C4-2B (cell line): ENCODE measurements at regions not wholly inside any gene's neighbourhood (a gene's known extent, or its start where the extent isn't known, plus 50 kb on each side); places are given as distances from the start of the nearest gene placed in this dataset.
"Not testable (repeated sequence)": the region's sequence is repeated elsewhere in the genome, so short reads cannot be mapped to it uniquely, and the experiment has no call there.

Experiments
- H3K27ac ChIP-seq: fragments of 450-650 bp; 2 replicates; pipeline ENCODE4 v1.5.1; 2017
- ZFX ChIP-seq: fragments of 450-650 bp; IDR thresholded peaks from 2 replicates; pipeline ENCODE4 v1.6.1; 2017
- TF ChIP-seq, protein P1 (sequence below): fragments of 450-650 bp; conservative IDR thresholded peaks from 2 replicates; pipeline ENCODE4 v1.5.1; 2017; ENCODE audit warnings: mild to moderate bottlenecking

DNA sequence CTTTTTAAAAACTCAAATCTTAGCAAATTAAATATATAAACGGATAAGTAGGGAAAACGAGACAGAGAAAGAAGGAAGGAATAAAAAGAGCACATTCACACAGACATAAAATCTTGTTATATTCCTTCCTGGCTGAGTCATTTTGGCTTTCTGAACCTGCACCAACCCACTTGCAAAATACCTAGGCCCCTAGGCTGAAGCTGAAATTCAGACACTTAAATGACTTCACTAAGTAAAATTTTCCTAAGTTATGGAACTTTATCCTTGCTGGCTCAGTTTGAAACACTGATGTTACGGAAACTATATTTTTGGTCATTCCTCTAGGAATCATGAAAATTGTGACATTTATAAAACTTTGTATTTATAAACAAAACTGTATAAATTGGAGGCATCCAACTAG, 462.8 kb upstream of the NFIA start:
- TF ChIP-seq, protein P1, sequence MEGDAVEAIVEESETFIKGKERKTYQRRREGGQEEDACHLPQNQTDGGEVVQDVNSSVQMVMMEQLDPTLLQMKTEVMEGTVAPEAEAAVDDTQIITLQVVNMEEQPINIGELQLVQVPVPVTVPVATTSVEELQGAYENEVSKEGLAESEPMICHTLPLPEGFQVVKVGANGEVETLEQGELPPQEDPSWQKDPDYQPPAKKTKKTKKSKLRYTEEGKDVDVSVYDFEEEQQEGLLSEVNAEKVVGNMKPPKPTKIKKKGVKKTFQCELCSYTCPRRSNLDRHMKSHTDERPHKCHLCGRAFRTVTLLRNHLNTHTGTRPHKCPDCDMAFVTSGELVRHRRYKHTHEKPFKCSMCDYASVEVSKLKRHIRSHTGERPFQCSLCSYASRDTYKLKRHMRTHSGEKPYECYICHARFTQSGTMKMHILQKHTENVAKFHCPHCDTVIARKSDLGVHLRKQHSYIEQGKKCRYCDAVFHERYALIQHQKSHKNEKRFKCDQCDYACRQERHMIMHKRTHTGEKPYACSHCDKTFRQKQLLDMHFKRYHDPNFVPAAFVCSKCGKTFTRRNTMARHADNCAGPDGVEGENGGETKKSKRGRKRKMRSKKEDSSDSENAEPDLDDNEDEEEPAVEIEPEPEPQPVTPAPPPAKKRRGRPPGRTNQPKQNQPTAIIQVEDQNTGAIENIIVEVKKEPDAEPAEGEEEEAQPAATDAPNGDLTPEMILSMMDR = no peak
- no peak for TF ChIP-seq ZFX
- H3K27ac ChIP-seq = no peak overlapping the region

DNA sequence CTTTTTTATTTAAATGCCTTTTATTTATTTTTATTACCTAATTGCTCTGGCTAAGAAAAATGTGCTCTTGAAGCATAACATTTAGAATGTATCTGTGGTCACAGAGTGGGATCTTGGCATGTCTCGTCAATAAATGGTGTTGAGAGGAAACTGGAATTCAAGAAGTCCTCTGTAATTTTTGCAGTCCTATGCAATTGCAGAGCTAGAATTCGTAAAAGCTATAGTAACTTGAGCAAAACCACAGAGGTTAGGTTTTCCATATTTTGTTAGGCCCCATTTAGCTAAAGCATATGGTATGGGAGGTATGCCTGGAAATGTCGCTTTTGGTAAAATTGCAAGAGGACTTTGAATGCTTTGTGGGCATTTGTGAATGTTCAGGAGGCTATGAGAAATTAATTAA, 466.7 kb upstream of the NFIA start:
- no peak for TF ChIP-seq ZFX
- TF ChIP-seq, protein P1 = no peak

DNA sequence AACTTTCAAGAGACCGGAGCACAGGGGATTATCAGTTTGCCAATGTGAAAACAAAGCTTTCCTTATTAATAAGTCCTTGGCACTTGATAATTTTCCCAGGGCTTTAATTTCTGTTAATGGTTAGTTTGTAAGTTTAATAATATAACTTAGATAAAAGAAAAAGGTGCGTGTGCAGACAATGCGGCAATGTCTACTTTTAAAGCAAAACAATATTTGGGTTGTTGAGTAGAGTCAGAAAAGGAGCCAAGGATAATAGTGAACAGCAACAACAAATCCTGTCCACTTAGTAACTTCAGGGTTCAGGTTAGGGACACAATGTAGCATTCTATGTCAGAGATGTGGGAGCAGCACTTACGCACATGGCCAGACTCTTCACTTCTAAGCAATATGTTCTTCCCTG, 469.6 kb upstream of the NFIA start:
- TF ChIP-seq, protein P1 = no peak
- TF ChIP-seq ZFX = no peak
- no peak overlapping the region for H3K27ac ChIP-seq

More for the DNA sequence above, 466.7 kb upstream of the NFIA start:
- no peak overlapping the region for H3K27ac ChIP-seq

DNA sequence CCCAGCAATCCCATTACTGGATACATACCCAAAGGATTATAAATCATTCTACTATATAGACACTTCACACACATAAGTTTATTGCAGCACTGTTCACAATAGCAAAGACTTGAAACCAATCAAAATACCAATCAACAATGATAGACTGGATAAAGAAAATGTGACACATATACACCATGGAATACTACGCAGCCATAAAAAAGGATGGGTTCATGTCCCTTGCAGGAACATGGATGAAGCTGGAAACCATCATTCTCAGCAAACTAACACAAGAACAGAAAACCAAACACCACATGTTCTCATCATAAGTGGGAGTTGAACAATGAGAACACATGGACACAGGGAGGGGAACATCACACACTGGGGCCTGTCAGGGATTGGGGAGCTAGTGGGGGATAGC, 475.4 kb upstream of the NFIA start:
- H3K27ac ChIP-seq = not testable (repeated sequence)

DNA sequence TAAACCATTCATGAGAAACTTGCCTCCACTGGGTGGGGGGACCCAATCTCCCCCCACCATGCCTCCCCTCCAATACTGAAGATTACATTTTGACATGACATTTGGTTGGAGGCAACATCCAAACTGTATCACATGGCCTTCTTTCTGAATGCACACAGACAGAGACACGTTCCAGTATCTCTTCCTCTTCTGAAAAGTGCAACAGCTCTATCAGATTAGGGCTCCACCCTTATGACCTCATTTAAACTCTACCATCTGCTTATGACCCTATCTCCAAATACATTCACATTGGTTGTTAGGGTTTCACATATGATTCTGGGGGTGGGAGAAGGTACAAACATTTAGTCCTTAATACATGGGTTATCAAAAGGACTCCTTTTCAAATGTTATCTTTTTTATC, 481.8 kb upstream of the NFIA start:
- no peak overlapping the region for H3K27ac ChIP-seq
- TF ChIP-seq, protein P1 = no peak
- no peak for TF ChIP-seq ZFX

DNA sequence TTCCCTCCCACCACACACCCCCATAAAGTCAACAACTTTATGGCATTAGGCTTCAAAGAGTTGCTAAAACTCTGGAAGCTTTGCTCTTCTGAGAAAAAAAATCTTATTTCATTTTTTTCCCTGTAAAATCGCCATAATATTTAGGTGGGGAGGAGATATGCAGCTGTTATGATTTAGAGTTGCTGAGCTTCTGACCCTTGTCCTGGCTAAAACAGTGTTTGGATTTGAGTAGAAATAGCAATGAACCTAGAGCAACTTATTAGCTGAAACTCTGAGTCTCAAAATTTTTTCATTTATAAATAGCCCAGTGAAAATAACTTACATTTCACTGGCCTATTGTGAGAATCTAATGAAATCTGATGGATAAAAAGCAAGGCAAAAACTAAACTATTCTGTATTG, 482.8 kb upstream of the NFIA start:
- no peak for TF ChIP-seq ZFX
- TF ChIP-seq, protein P1 = no peak
- H3K27ac ChIP-seq = no peak overlapping the region

DNA sequence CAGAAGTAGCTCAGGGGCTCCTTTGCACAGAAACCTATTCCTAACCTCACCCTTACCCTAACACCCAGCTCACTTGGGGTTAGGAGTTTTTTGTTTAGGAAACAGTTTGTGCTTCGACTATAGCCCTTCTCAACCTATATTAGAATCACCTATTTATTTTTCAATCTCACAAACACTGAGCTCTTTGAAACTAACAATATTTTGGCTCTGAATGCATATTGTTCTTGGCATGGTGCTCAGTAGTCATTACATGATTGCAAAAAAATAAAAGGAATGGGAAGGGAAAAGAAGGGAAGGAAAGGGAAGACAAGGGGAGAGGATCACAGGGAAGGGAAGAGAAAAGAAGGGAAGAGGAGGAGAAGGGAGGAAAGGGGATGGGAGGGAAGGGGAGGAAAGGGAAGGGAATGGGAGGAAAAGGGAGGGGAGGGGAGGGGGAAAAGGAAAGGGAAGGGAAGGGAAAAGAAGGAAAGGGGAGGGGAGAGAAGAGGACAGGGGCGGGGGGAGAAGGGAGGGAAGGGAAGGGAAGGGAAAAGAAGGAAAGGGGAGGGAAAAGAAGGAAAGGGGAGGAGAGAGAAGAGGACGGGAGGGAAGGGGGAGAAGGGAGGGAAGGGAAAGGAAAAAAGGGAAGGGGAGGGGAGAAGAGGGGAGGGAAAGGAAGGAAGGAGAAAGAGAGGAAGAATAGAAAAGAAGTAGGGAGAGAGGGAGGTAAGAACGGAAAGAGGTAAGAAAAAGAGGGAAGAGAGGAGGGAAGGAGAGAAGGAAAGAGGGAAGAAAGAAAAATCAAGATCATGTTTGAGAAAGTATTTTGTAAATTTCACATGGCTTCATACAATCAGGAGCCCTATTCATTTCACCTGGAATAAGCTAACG, 484.1 kb upstream of the NFIA start:
- no peak overlapping the region for H3K27ac ChIP-seq
- TF ChIP-seq, protein P1 = no peak
